CD14-positive monocyte (primary cell): ENCODE measurements at regions not wholly inside any gene's neighbourhood (a gene's known extent, or its start where the extent isn't known, plus 50 kb on each side); places are given as distances from the start of the nearest gene placed in this dataset.

Experiments
- DNase-seq, 3 donors: peaks; one replicate each; pipeline ENCODE4 v3.0.0-alpha.2; 2011 to 2022
- H2AFZ ChIP-seq: 2 replicates; pipeline ENCODE4 v1.6.0; 2012; ENCODE audit warnings: mild to moderate bottlenecking, low read depth, low read length, inconsistent platforms; ENCODE audit not compliant: insufficient read depth, poor library complexity, severe bottlenecking
- H3K27ac ChIP-seq, 2 donors: 1 replicate in 1 of 2; 2 replicates in 1 of 2; pipeline ENCODE4 v1.5.1; 2012 to 2013; ENCODE audit warnings: low read length in 2 of 2, control low read depth in 1 of 2, inconsistent platforms in 1 of 2, low read depth in 1 of 2, mild to moderate bottlenecking in 1 of 2
- H3K27me3 ChIP-seq, 2 donors: one replicate each; pipeline versions ENCODE4 v1.6.0 to v1.6.1; 2011 to 2013; ENCODE audit warnings: low read length in 2 of 2; ENCODE audit not compliant: control insufficient read depth in 2 of 2, insufficient read depth in 2 of 2
- H3K36me3 ChIP-seq, 2 donors: replicated peaks in 1 of 2; 1 replicate in 1 of 2; 2 replicates in 1 of 2; pipeline versions ENCODE4 v1.5.1 to v1.6.1; 2012 to 2013; ENCODE audit warnings: low read length in 2 of 2, control low read depth in 1 of 2, inconsistent platforms in 1 of 2, mild to moderate bottlenecking in 1 of 2; ENCODE audit not compliant: insufficient read depth in 2 of 2, control insufficient read depth in 1 of 2
- H3K4me1 ChIP-seq, 2 donors: 1 replicate in 1 of 2; 2 replicates in 1 of 2; pipeline versions ENCODE4 v1.5.1 to v1.6.1; 2012 to 2013; ENCODE audit warnings: low read length in 2 of 2, control low read depth in 1 of 2, inconsistent platforms in 1 of 2, mild to moderate bottlenecking in 1 of 2, moderate library complexity in 1 of 2; ENCODE audit not compliant: insufficient read depth in 2 of 2, control insufficient read depth in 1 of 2
- H3K4me2 ChIP-seq: replicated peaks from 2 replicates; pipeline ENCODE3; 2012; ENCODE audit warnings: low read length, moderate library complexity, mild to moderate bottlenecking; ENCODE audit not compliant: poor library complexity, severe bottlenecking; ENCODE audit errors: extremely low read depth
- H3K4me3 ChIP-seq, 3 experiments: fragments of 200-600 bp in 1 of 3; sonication (generic) in 1 of 3; replicated peaks in 1 of 3; 1 replicate in 2 of 3; 2 replicates in 1 of 3; pipeline ENCODE4 v1.5.1; 2011 to 2013; ENCODE audit warnings: low read length in 3 of 3, mild to moderate bottlenecking in 3 of 3, control low read depth in 2 of 3, low read depth in 2 of 3, inconsistent platforms in 1 of 3, moderate library complexity in 1 of 3
- H3K79me2 ChIP-seq: 2 replicates; pipeline ENCODE4 v1.6.0; 2012; ENCODE audit warnings: mild to moderate bottlenecking, control low read depth, inconsistent platforms, low read length, moderate library complexity; ENCODE audit not compliant: insufficient read depth
- H3K9ac ChIP-seq: 2 replicates; pipeline ENCODE4 v1.6.0; 2017; ENCODE audit warnings: low read length, mild to moderate bottlenecking; ENCODE audit not compliant: insufficient read depth, poor library complexity, severe bottlenecking
- H3K9me3 ChIP-seq, 2 donors: replicated peaks in 1 of 2; 1 replicate in 1 of 2; 2 replicates in 1 of 2; pipeline versions ENCODE4 v1.5.1 to v1.6.1; 2012 to 2013; ENCODE audit warnings: low read length in 2 of 2, control low read depth in 1 of 2; ENCODE audit not compliant: control insufficient read depth in 1 of 2, insufficient read depth in 1 of 2
- H4K20me1 ChIP-seq: 2 replicates; pipeline ENCODE4 v1.6.0; 2012; ENCODE audit warnings: mild to moderate bottlenecking, low read length, control low read depth, moderate library complexity; ENCODE audit not compliant: insufficient read depth
- H3K27ac Mint-ChIP-seq, 7 donors: one replicate each; pipeline ENCODE4 v1.8.0; 2020; ENCODE audit warnings: mild to moderate bottlenecking in 7 of 7, mixed read lengths in 7 of 7, moderate library complexity in 6 of 7, inconsistent platforms in 2 of 7
- H3K27me3 Mint-ChIP-seq, 3 donors: one replicate each; pipeline ENCODE4 v1.8.0; 2021 to 2022; ENCODE audit warnings: low read depth in 3 of 3, mild to moderate bottlenecking in 3 of 3, mixed read lengths in 3 of 3, moderate library complexity in 3 of 3, inconsistent platforms in 1 of 3
- H3K36me3 Mint-ChIP-seq, 2 donors: one replicate each; pipeline ENCODE4 v1.8.0; 2020; ENCODE audit warnings: mixed read lengths in 2 of 2, inconsistent platforms in 1 of 2, mild to moderate bottlenecking in 1 of 2
- H3K4me1 Mint-ChIP-seq: one replicate; pipeline ENCODE4 v1.8.0; 2020; ENCODE audit warnings: mild to moderate bottlenecking, mixed read lengths
- H3K4me3 Mint-ChIP-seq, 2 donors: one replicate each; pipeline ENCODE4 v1.8.0; 2020; ENCODE audit warnings: mild to moderate bottlenecking in 2 of 2, mixed read lengths in 2 of 2, moderate library complexity in 1 of 2
- H3K9me3 Mint-ChIP-seq, 7 donors: one replicate each; pipeline ENCODE4 v1.8.0; 2020 to 2022; ENCODE audit warnings: mixed read lengths in 7 of 7, mild to moderate bottlenecking in 6 of 7, moderate library complexity in 6 of 7, inconsistent platforms in 2 of 7
- WGBS: methylation state at CpG from one replicate; pipeline ENCODE4 v1.1.5; 2013; ENCODE audit warnings: missing lambda C conversion rate; ENCODE audit not compliant: insufficient coverage; 5-methylcytosine and 5-hydroxymethylcytosine counted together
- intact Hi-C, 2 donors: fragments of 100-400 bp; cut with micrococcal nuclease; formaldehyde crosslinking; loops; one replicate each; pipeline versions ENCODE4 v1.15.0 to v1.15.1; 2023
- TF ChIP-seq, protein P1 (sequence below): fragments of 200-600 bp; IDR thresholded peaks from one replicate; pipeline ENCODE4 v1.8.0; 2022; ENCODE audit warnings: antibody characterized with exemption, mild to moderate bottlenecking

DNA sequence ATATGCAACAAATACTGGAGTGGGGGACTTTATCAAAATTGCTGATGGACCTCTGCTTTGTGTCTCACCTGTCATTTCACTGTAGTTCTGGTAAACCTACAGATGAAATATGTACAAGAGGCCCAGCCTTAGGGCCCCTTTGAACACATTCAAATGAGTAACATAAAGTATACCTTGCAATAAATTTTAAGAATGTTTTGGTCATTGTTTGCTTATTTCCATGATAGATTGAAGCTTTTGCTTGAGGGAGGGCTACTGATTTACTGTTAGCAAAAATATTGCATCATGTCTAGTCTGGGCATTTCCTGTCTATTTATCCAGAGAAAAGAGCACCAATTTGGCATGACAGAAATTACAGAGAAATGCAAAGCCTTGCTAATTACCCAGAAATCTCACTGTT, 705.5 kb upstream of the PCDH9 start:
- Histone ChIP-seq H3K27ac (no peak overlapping the region), H3K79me2 (no peaks in the 10 kb centered on the region), H3K4me1 (no peaks in the 10 kb centered on the region), H2AFZ (no peak overlapping the region), H3K36me3 (no peaks in the 10 kb centered on the region), H4K20me1 (no peaks in the 10 kb centered on the region), H3K4me3 (no peak overlapping the region), H3K4me2 (no peak overlapping the region), H3K9ac (no peak overlapping the region), H3K27me3 (no peaks in the 10 kb centered on the region), H3K9me3 (no peaks in the 10 kb centered on the region)
- H3K27ac Mint-ChIP-seq, result no peak overlapping the region
- no peaks in the 10 kb centered on the region for H3K4me1 Mint-ChIP-seq
- TF ChIP-seq, protein P1, sequence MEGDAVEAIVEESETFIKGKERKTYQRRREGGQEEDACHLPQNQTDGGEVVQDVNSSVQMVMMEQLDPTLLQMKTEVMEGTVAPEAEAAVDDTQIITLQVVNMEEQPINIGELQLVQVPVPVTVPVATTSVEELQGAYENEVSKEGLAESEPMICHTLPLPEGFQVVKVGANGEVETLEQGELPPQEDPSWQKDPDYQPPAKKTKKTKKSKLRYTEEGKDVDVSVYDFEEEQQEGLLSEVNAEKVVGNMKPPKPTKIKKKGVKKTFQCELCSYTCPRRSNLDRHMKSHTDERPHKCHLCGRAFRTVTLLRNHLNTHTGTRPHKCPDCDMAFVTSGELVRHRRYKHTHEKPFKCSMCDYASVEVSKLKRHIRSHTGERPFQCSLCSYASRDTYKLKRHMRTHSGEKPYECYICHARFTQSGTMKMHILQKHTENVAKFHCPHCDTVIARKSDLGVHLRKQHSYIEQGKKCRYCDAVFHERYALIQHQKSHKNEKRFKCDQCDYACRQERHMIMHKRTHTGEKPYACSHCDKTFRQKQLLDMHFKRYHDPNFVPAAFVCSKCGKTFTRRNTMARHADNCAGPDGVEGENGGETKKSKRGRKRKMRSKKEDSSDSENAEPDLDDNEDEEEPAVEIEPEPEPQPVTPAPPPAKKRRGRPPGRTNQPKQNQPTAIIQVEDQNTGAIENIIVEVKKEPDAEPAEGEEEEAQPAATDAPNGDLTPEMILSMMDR, result no peak
- intact Hi-C loops, result no loop called here
- DNase-seq, result no peak
- peaks cover 0 to 9% (median 5%) of the 10 kb centered on the region in 7 donors for H3K9me3 Mint-ChIP-seq
- no peaks in the 10 kb centered on the region for H3K27me3 Mint-ChIP-seq
- H3K36me3 Mint-ChIP-seq, result no peaks in the 10 kb centered on the region
- H3K4me3 Mint-ChIP-seq, result no peak overlapping the region

GRCh38 chr13:67934617-67935330, 704.6 kb upstream of the PCDH9 start:
- no peaks in the 10 kb centered on the region for H3K4me1 Mint-ChIP-seq
- TF ChIP-seq, protein P1, result no peak

More at GRCh38 chr13:67934617-67935330, 704.6 kb upstream of the PCDH9 start:
- no peaks in the 10 kb centered on the region for H3K4me1 ChIP-seq
- no peak overlapping the region for H3K4me3 Mint-ChIP-seq
- DNase-seq, result no peak
- H3K36me3 Mint-ChIP-seq, result no peaks in the 10 kb centered on the region
- no peaks in the 10 kb centered on the region for H3K27me3 Mint-ChIP-seq
- no peaks in the 10 kb centered on the region for H3K27me3 ChIP-seq
- H4K20me1 ChIP-seq, result no peaks in the 10 kb centered on the region
- no peak overlapping the region for H3K9ac ChIP-seq
- H3K4me2 ChIP-seq, result no peak overlapping the region
- H2AFZ ChIP-seq, result no peak overlapping the region
- no peaks in the 10 kb centered on the region for H3K9me3 ChIP-seq
- H3K27ac ChIP-seq, result no peak overlapping the region
- H3K4me3 ChIP-seq, result no peak overlapping the region
- H3K9me3 Mint-ChIP-seq, result peaks cover 0 to 9% (median 5%) of the 10 kb centered on the region in 7 donors
- no peaks in the 10 kb centered on the region for H3K79me2 ChIP-seq
- WGBS, result no CpG with 5 or more reads among the region's 1 CpG
- no peaks in the 10 kb centered on the region for H3K36me3 ChIP-seq
- no peak overlapping the region for H3K27ac Mint-ChIP-seq
- intact Hi-C loops, result no loop called here
